GM19452 (cell line): ENCODE measurements at regions not wholly inside any gene's neighbourhood (a gene's known extent, or its start where the extent isn't known, plus 50 kb on each side); places are given as distances from the start of the nearest gene placed in this dataset.
"Not testable (repeated sequence)": the region's sequence is repeated elsewhere in the genome, so short reads cannot be mapped to it uniquely, and the experiment has no call there.

Experiments used
- ATAC-seq: cut with Tn5 transposase; IDR thresholded peaks from one replicate; pipeline ENCODE4 v1.9.1; 2021; ENCODE audit not compliant: unreplicated experiment

GRCh38 chr11:96681019-96681716 lies 291.4 kb downstream of the JRKL start:
- no peak for ATAC-seq

GRCh38 chr11:96694338-96694737 lies 304.5 kb downstream of the JRKL start:
- ATAC-seq: no peak

- ATAC-seq: no peak
Observed at GRCh38 chr11:96696731-96697130, 306.9 kb downstream of the JRKL start.

GRCh38 chr11:96697466-96697865 lies 307.7 kb downstream of the JRKL start:
- no peak for ATAC-seq

- ATAC-seq: no peak
Observed at GRCh38 chr11:96704847-96705246, 315.0 kb downstream of the JRKL start.

- ATAC-seq: no peak
Observed at GRCh38 chr11:96706761-96707160, 316.9 kb downstream of the JRKL start.

- ATAC-seq: no peak
Observed at GRCh38 chr11:96707273-96707672, 317.5 kb downstream of the JRKL start.

- ATAC-seq: no peak
Observed at GRCh38 chr11:96708219-96708878, 318.5 kb downstream of the JRKL start.

GRCh38 chr11:96713301-96713700 lies 323.5 kb downstream of the JRKL start:
- ATAC-seq: no peak

GRCh38 chr11:96714689-96715088 lies 324.9 kb downstream of the JRKL start:
- no peak for ATAC-seq

GRCh38 chr11:96715208-96715607 lies 325.4 kb downstream of the JRKL start:
- ATAC-seq: no peak

GRCh38 chr11:96736601-96737000 lies 346.8 kb downstream of the JRKL start:
- ATAC-seq: no peak

GRCh38 chr11:96738311-96738710 lies 348.5 kb downstream of the JRKL start:
- ATAC-seq: no peak

GRCh38 chr11:96741068-96741467 lies 351.3 kb downstream of the JRKL start:
- no peak for ATAC-seq

- ATAC-seq: no peak
Observed at GRCh38 chr11:96744697-96745096, 354.9 kb downstream of the JRKL start.

GRCh38 chr11:96748639-96749370 lies 359.0 kb downstream of the JRKL start:
- ATAC-seq: no peak

GRCh38 chr11:96751807-96752206 lies 362.0 kb downstream of the JRKL start:
- not testable (repeated sequence) for ATAC-seq

- ATAC-seq: no peak
Observed at GRCh38 chr11:96752221-96752620, 362.4 kb downstream of the JRKL start.

- no peak for ATAC-seq
Observed at GRCh38 chr11:96753997-96754396, 364.2 kb downstream of the JRKL start.

- no peak for ATAC-seq
Observed at GRCh38 chr11:96755209-96755608, 365.4 kb downstream of the JRKL start.

GRCh38 chr11:96755752-96756151 lies 365.9 kb downstream of the JRKL start:
- no peak for ATAC-seq

- no peak for ATAC-seq
Observed at GRCh38 chr11:96758957-96759356, 369.1 kb downstream of the JRKL start.
